BLaER1 treated with 17β-estradiol and CSF1 and Interleukin-3, amounts not matched to agents 10 nM and 100 nM (cell line): ENCODE measurements at regions not wholly inside any gene's neighbourhood (a gene's known extent, or its start where the extent isn't known, plus 50 kb on each side); places are given as distances from the start of the nearest gene placed in this dataset.

Source experiments
- H3K27ac ChIP-seq, 11 experiments: shearing (Covaris generic); formaldehyde crosslinking; 2 replicates each; pipeline ENCODE4 v1.8.1; 2022
- H3K27me3 ChIP-seq, 11 experiments: shearing (Covaris generic); formaldehyde crosslinking; 2 replicates each; pipeline ENCODE4 v1.8.1; 2022
- H3K36me3 ChIP-seq, 11 experiments: shearing (Covaris generic); formaldehyde crosslinking; 2 replicates each; pipeline ENCODE4 v1.8.1; 2022
- H3K4me1 ChIP-seq, 10 experiments: shearing (Covaris generic); formaldehyde crosslinking; 2 replicates each; pipeline ENCODE4 v1.8.1; 2022
- H3K4me2 ChIP-seq, 11 experiments: shearing (Covaris generic); formaldehyde crosslinking; 2 replicates each; pipeline ENCODE4 v1.8.1; 2022
- H3K4me3 ChIP-seq, 10 experiments: shearing (Covaris generic); formaldehyde crosslinking; 2 replicates each; pipeline ENCODE4 v1.8.1; 2022
- H3K9ac ChIP-seq, 11 experiments: shearing (Covaris generic); formaldehyde crosslinking; 2 replicates each; pipeline ENCODE4 v1.8.1; 2022
- H3K9me3 ChIP-seq, 11 experiments: shearing (Covaris generic); formaldehyde crosslinking; replicated peaks in 1 of 11; 2 replicates each; pipeline ENCODE4 v1.8.1; 2022
- H4K20me1 ChIP-seq, 11 experiments: shearing (Covaris generic); formaldehyde crosslinking; 2 replicates each; pipeline ENCODE4 v1.8.1; 2022
- Cebpa-rat ChIP-seq, 11 experiments: shearing (Covaris generic); IDR thresholded peaks; 2 replicates each; pipeline ENCODE4 v1.8.1; 2022

GRCh38 chr2:208570066-208570465, 163.5 kb downstream of the PTH2R start:
- TF ChIP-seq Cebpa-rat (IDR thresholded peaks at IDR 0.05), result no peak
- Histone ChIP-seq H3K9me3 (no peaks in the 10 kb centered on the region), H3K4me3 (no peak overlapping the region), H3K4me2 (no peak overlapping the region), H3K27me3 (no peaks in the 10 kb centered on the region), H3K9ac (no peak overlapping the region), H3K36me3 (no peaks in the 10 kb centered on the region), H3K4me1 (no peaks in the 10 kb centered on the region), H4K20me1 (no peaks in the 10 kb centered on the region), H3K27ac (no peak overlapping the region)

DNA sequence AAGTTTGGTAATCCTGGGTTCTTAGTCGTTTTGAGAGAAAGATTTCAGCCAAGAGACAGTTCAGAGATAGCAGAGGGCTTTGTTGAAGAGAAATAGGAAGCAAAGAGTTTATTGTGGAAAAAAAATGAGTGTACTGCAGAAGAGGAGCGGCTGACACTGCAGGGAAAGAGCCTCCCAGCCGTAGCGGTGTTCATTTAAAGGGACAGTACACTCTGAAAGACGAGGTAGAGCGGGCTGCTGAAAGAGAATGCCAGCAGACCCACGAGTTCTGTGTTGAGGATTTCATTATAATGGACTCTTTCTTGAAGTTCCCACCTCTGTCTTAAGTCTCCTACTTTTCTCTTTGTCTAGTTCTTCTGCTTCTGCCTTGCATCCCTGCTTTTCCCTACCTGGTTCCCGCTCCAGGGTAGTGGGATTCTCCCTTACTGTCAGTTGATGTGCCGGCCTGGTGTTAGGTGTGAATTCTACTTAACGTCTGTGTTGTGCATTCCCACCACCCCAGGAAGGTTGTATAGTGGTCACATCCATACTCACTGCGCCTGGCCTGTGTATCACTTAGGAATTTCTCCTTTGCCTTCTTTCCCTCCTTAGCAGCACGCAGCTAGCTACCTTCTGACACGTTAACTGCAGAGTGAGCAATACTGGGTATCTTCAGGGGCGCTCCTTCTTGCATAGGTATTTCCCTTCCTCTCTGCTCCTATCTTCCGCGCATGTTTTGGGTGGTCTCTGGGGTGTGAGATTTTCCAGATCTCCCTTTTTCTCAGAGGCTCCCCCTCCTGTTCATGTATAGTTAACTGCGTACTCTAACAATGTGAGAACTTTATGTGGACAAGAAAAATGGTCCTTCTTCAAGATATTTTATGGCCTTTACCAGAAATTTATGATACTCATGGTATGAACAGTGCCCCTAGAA, 164.5 kb downstream of the PTH2R start:
- Histone ChIP-seq H3K27ac (no peak overlapping the region), H3K9ac (no peak overlapping the region), H3K4me3 (no peak overlapping the region), H3K4me2 (no peak overlapping the region), H3K9me3 (no peaks in the 10 kb centered on the region), H3K36me3 (no peaks in the 10 kb centered on the region), H3K4me1 (no peaks in the 10 kb centered on the region), H3K27me3 (no peaks in the 10 kb centered on the region), H4K20me1 (no peaks in the 10 kb centered on the region)
- no peak for TF ChIP-seq Cebpa-rat (IDR thresholded peaks at IDR 0.05)

GRCh38 chr2:208571764-208572131, 165.2 kb downstream of the PTH2R start:
- Histone ChIP-seq H3K4me1 (no peaks in the 10 kb centered on the region), H3K4me2 (no peak overlapping the region), H3K27me3 (no peaks in the 10 kb centered on the region), H3K4me3 (no peak overlapping the region), H3K9ac (no peak overlapping the region), H3K36me3 (no peaks in the 10 kb centered on the region), H3K9me3 (peaks cover 0 to under 1% (median 0%) of the 10 kb centered on the region in 11 experiments; a peak in 1 of 22 replicates), H4K20me1 (no peaks in the 10 kb centered on the region), H3K27ac (no peak overlapping the region)
- no peak for TF ChIP-seq Cebpa-rat (IDR thresholded peaks at IDR 0.05)

DNA sequence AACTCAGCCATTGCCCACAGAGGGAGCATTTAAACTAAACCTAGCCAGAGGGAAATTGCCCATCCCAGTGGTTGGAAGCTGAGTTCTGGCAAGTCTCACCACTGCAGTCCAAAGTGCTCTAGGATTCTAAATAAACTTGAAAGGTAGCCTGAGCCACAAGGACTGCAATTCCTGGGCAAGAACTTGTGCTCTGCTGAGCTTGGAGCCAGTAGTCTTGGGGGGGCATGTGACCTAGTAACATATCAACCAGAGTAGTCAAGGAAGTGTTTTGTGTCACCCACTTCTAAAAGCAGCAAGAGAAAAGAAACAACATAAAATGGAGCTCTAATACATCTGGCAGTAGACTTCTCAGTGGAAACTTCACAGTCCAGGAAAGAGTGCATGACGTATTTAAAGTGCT, 167.0 kb downstream of the PTH2R start:
- H3K27ac ChIP-seq, result no peak overlapping the region
- H3K9me3 ChIP-seq, result peaks cover 0 to 9% (median 7%) of the 10 kb centered on the region in 11 experiments; a peak in 8 of 22 replicates
- TF ChIP-seq Cebpa-rat (IDR thresholded peaks at IDR 0.05), result no peak
- H3K4me1 ChIP-seq, result no peaks in the 10 kb centered on the region
- no peaks in the 10 kb centered on the region for H3K36me3 ChIP-seq
- H3K4me2 ChIP-seq, result no peak overlapping the region
- H3K9ac ChIP-seq, result no peak overlapping the region
- H4K20me1 ChIP-seq, result no peaks in the 10 kb centered on the region
- H3K4me3 ChIP-seq, result no peak overlapping the region
- no peaks in the 10 kb centered on the region for H3K27me3 ChIP-seq

DNA sequence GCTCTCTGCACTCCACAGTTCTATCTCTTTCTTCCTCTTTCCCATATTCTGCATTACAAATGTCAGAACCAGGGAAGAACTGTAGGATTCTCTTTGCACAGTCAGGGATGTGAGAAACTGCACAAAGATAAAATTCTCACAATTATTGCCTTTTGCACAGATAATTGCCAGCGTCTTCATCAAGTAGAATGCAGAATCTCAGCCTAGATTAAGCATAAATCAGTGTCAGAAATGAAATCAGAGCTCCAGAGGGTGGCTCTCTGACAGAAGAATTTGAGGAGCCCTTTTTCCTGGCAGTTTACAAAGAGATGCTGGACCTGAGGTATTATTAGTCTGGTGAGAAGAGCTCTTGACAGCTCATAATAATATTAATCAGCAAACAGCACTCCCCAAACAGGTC, 173.1 kb downstream of the PTH2R start:
- Histone ChIP-seq H3K36me3 (no peaks in the 10 kb centered on the region), H4K20me1 (no peaks in the 10 kb centered on the region), H3K27ac (no peak overlapping the region), H3K27me3 (no peaks in the 10 kb centered on the region), H3K9me3 (peaks cover 0 to 9% (median 7%) of the 10 kb centered on the region in 11 experiments; a peak in 8 of 22 replicates), H3K4me2 (no peak overlapping the region), H3K4me3 (no peak overlapping the region), H3K9ac (no peak overlapping the region), H3K4me1 (no peaks in the 10 kb centered on the region)
- TF ChIP-seq Cebpa-rat (IDR thresholded peaks at IDR 0.05), result no peak

GRCh38 chr2:208584378-208584985, 177.9 kb downstream of the PTH2R start:
- no peak for TF ChIP-seq Cebpa-rat (IDR thresholded peaks at IDR 0.05)
- Histone ChIP-seq H3K4me2 (no peak overlapping the region), H3K36me3 (no peaks in the 10 kb centered on the region), H3K27me3 (no peaks in the 10 kb centered on the region), H3K9ac (no peak overlapping the region), H4K20me1 (no peaks in the 10 kb centered on the region), H3K27ac (no peak overlapping the region), H3K4me3 (no peak overlapping the region), H3K9me3 (no peaks in the 10 kb centered on the region), H3K4me1 (no peaks in the 10 kb centered on the region)

GRCh38 chr2:208586516-208586915, 179.9 kb downstream of the PTH2R start:
- no peak for TF ChIP-seq Cebpa-rat (IDR thresholded peaks at IDR 0.05)
- H3K4me3 ChIP-seq, result no peak overlapping the region

DNA sequence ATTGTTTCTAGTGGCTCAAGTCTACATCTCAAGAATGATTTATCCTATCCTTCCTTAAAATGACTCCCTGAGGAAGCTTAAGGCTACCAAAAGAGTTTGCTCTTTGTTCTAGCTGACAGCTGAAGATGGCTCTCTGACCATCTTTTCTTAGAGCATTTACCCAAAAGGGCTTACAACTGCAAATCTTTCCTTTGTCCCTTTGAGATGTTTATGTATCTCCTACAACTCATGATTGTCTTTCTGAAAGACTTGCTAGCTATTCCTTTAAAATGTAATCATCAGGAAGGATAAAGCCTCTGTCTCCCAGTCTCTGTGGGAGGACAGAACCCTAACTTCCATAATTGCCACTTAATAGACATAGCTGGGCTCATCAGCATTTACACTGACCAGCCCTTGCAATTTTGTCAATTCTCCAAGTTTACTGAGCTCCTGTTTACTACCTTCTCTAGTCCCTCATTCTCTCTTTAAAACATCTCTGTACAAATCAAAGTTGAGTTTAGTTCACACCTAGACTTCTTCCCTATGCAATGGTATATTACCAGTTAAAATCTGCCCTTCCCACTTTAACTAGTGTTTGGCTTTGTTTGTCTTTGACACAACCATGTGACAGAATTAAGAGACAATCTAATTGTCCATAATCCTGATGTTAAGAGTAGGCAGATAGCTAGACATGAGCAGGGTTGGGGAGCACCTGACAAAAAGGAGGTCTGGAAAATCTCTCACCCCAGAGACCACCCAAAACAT, 188.2 kb downstream of the PTH2R start:
- H4K20me1 ChIP-seq, result no peaks in the 10 kb centered on the region
- H3K36me3 ChIP-seq, result no peaks in the 10 kb centered on the region
- no peak overlapping the region for H3K27ac ChIP-seq
- H3K4me1 ChIP-seq, result no peaks in the 10 kb centered on the region
- no peak for TF ChIP-seq Cebpa-rat (IDR thresholded peaks at IDR 0.05)
- H3K27me3 ChIP-seq, result no peaks in the 10 kb centered on the region
- H3K9ac ChIP-seq, result no peak overlapping the region
- H3K4me2 ChIP-seq, result no peak overlapping the region
- no peak overlapping the region for H3K4me3 ChIP-seq
- H3K9me3 ChIP-seq, result no peaks in the 10 kb centered on the region

More at GRCh38 chr2:208586516-208586915, 179.9 kb downstream of the PTH2R start:
- Histone ChIP-seq H3K4me2 (no peak overlapping the region), H4K20me1 (no peaks in the 10 kb centered on the region), H3K9ac (no peak overlapping the region), H3K27ac (no peak overlapping the region), H3K27me3 (no peaks in the 10 kb centered on the region), H3K9me3 (no peaks in the 10 kb centered on the region), H3K36me3 (no peaks in the 10 kb centered on the region), H3K4me1 (no peaks in the 10 kb centered on the region)

DNA sequence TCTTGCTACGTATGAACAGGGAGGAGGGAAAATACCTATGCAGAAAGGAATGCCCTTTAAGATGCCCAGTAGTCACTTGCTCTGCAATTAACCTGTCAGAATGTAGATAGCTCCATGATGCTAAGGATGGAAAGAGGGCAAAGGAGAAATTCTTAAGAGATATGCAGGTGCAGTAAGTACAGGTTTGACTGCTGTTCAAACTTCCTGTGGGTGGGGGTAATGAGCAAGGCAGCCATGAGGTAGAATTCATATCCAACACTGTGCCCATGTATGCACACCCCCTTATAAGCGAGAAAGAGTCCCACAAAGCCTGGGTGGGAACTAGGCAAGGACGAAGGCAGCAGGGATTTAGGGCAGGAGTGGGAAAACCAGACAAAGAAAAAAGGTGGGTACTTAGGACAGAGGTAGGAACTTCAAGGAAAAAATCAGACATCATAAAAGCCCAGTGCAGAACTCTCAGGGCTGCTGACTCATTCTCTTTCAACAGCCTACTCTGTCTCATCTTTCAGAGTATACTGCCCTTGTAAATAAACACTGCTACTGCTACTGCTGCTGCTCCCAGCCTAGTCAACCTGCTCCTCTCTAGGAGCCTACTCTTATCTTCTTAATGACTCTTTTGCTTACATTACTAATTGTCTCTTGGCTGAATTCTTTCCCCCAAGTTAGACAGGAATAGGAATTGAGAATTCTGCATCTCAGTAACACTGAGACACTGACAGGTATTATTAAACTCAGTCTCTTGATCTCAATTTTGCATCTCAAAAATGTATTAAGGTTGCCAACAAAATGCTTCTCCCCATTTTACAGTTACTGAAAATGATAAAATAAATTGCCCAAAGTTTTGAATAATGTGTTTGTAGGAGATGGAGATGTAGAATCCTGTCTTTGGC, 189.0 kb downstream of the PTH2R start:
- H3K9ac ChIP-seq, result no peak overlapping the region
- no peak overlapping the region for H3K4me3 ChIP-seq
- no peaks in the 10 kb centered on the region for H3K36me3 ChIP-seq
- no peaks in the 10 kb centered on the region for H3K4me1 ChIP-seq
- no peak for TF ChIP-seq Cebpa-rat (IDR thresholded peaks at IDR 0.05)
- no peaks in the 10 kb centered on the region for H4K20me1 ChIP-seq
- H3K4me2 ChIP-seq, result no peak overlapping the region
- H3K9me3 ChIP-seq, result no peaks in the 10 kb centered on the region
- no peaks in the 10 kb centered on the region for H3K27me3 ChIP-seq
- no peak overlapping the region for H3K27ac ChIP-seq
